ENCODE measurements at regions not wholly inside any gene's neighbourhood (a gene's known extent, or its start where the extent isn't known, plus 50 kb on each side); places are given as distances from the start of the nearest gene placed in this dataset.

DNA sequence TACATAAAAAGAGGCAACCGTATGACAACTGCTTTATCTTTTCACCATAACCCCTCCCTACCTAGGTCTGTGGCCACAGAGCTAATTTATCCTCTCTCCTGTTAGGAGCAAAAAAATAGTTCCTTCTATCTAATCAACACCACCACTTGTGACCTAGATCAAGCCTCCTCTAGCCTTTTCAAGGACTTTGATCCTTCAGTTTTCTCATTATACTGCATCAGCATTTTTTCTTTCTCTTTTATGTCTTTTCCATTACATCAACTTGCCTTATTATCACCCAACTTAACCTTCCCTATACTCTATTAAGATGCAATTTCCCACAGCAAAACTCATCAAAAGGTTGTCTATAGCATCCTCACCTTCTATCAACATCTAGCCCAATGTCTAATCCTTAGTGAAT, 211.0 kb downstream of the ANKRD50 start:
- H3K4me1 ChIP-seq (ENCODE audit: control insufficient read depth in 2 of 2, insufficient read depth in 2 of 2, low read length in 2 of 2): no peaks in the 10 kb centered on the region
- Mint-ChIP-seq H3K9me3 (peaks cover 0 to 6% (median 0%) of the 10 kb centered on the region in 11 donors), H3K27me3 (no peaks in the 10 kb centered on the region), H3K4me1 (no peaks in the 10 kb centered on the region), H3K27ac (no peak overlapping the region), H3K36me3 (no peaks in the 10 kb centered on the region), H3K4me3 (no peak overlapping the region)
- no peak for DNase-seq
- no peak overlapping the region for H3K4me3 ChIP-seq (ENCODE audit: low read length)
- no peak for ATAC-seq
- ChIA-PET POLR2A (no interaction called here), CTCF (no interaction called here)
- H3K9me3 ChIP-seq (ENCODE audit: control insufficient read depth in 2 of 3, low read length in 3 of 3): no peaks in the 10 kb centered on the region
- intact Hi-C loops (cut with micrococcal nuclease): no loop called here
- no peaks in the 10 kb centered on the region for H3K27me3 ChIP-seq (ENCODE audit: control insufficient read depth in 2 of 2, insufficient read depth in 2 of 2, low read length in 2 of 2)
- no peak overlapping the region for H3K27ac ChIP-seq (ENCODE audit: low read depth, low read length)
- no peaks in the 10 kb centered on the region for H3K36me3 ChIP-seq (ENCODE audit: control insufficient read depth in 2 of 3, insufficient read depth in 3 of 3, low read length in 3 of 3)

DNA sequence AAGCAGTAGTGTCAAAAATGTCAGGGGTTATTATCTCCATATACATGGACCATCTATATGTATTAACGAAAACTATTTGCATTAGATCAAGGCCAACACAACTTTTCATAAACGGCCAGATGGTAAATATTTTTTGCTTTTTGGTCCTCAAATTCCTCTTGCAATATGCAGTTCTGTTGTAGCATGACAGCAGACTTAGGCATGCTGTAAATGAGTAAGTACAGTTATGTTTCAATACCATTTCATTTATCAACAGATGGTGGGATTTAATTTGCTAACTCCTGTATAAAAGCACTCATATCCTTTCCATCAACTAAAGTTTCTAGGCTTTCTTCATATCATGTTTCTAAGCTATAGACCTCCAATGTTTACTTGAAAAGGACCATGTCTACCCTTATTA, 208.1 kb downstream of the ANKRD50 start:
- H3K9me3 ChIP-seq (ENCODE audit: control insufficient read depth in 2 of 3, low read length in 3 of 3): no peaks in the 10 kb centered on the region
- no peaks in the 10 kb centered on the region for H3K27me3 ChIP-seq (ENCODE audit: control insufficient read depth in 2 of 2, insufficient read depth in 2 of 2, low read length in 2 of 2)
- ATAC-seq (no peak), DNase-seq (no peak)
- H3K4me3 ChIP-seq (ENCODE audit: low read length): no peak overlapping the region
- H3K4me1 ChIP-seq (ENCODE audit: control insufficient read depth in 2 of 2, insufficient read depth in 2 of 2, low read length in 2 of 2): no peaks in the 10 kb centered on the region
- ChIA-PET POLR2A (no interaction called here), CTCF (no interaction called here)
- H3K36me3 Mint-ChIP-seq: no peaks in the 10 kb centered on the region
- H3K27ac ChIP-seq (ENCODE audit: low read depth, low read length): no peak overlapping the region
- H3K36me3 ChIP-seq (ENCODE audit: control insufficient read depth in 2 of 3, insufficient read depth in 3 of 3, low read length in 3 of 3): no peaks in the 10 kb centered on the region
- H3K27me3 Mint-ChIP-seq: peaks cover 0 to 5% (median 0%) of the 10 kb centered on the region in 5 donors
- intact Hi-C loops (cut with micrococcal nuclease): no loop called here
- H3K27ac Mint-ChIP-seq: no peak overlapping the region
- H3K4me3 Mint-ChIP-seq: no peak overlapping the region
- peaks cover 0 to 9% (median 0%) of the 10 kb centered on the region in 11 donors for H3K9me3 Mint-ChIP-seq
- H3K4me1 Mint-ChIP-seq: no peaks in the 10 kb centered on the region

DNA sequence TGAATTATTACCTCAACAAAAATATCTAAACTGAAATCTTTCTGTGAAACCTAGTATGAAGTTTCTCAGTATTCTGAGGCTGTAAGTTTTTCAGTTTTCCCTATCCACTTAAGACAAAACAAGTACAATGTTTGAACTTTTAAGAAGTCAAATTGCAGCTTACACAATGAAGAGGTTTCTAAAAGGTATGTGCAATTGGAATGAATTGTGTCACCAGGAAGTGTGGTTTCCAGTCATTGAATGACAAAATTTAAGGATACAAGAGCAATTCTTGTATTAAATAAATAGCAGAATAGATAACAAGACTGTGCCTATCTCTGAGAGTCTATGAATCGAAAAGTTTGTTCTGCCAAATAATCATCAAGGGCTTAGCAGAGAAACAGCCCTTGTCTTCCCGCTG, 207.3 kb downstream of the ANKRD50 start:
- Histone ChIP-seq H3K4me3 (ENCODE audit: low read length) (no peak overlapping the region), H3K36me3 (ENCODE audit: control insufficient read depth in 2 of 3, insufficient read depth in 3 of 3, low read length in 3 of 3) (no peaks in the 10 kb centered on the region), H3K4me1 (ENCODE audit: control insufficient read depth in 2 of 2, insufficient read depth in 2 of 2, low read length in 2 of 2) (no peaks in the 10 kb centered on the region), H3K9me3 (ENCODE audit: control insufficient read depth in 2 of 3, low read length in 3 of 3) (no peaks in the 10 kb centered on the region), H3K27ac (ENCODE audit: low read depth, low read length) (no peak overlapping the region), H3K27me3 (ENCODE audit: control insufficient read depth in 2 of 2, insufficient read depth in 2 of 2, low read length in 2 of 2) (no peaks in the 10 kb centered on the region)
- intact Hi-C loops (cut with micrococcal nuclease): no loop called here
- Mint-ChIP-seq H3K4me1 (no peaks in the 10 kb centered on the region), H3K9me3 (peaks cover 0 to 9% (median 0%) of the 10 kb centered on the region in 11 donors), H3K27me3 (peaks cover 0 to 5% (median 0%) of the 10 kb centered on the region in 5 donors), H3K36me3 (no peaks in the 10 kb centered on the region), H3K4me3 (no peak overlapping the region), H3K27ac (no peak overlapping the region)
- ATAC-seq (no peak), DNase-seq (no peak)
- POLR2A ChIA-PET: no interaction called here
- CTCF ChIA-PET: no interaction called here

DNA sequence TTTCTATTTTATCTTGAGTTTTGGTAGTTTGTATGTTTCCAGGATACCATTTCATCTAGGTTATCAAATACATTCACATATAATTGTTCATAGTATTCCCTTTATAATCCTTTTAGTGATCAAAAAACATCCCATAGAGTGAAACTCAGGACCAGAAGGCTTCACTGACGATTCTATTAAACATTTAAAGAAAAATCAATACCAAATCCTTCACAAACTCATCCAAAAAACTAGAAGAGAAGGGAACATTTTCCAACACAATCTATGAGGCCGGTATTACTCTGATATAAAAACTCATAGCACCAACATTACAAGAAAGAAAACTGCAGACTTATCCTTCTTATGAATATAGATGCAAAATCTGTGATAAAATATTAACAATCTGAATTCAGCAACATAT, 203.4 kb downstream of the ANKRD50 start:
- Histone ChIP-seq H3K4me3 (ENCODE audit: low read length) (no peak overlapping the region), H3K4me1 (ENCODE audit: control insufficient read depth in 2 of 2, insufficient read depth in 2 of 2, low read length in 2 of 2) (no peaks in the 10 kb centered on the region), H3K36me3 (ENCODE audit: control insufficient read depth in 2 of 3, insufficient read depth in 3 of 3, low read length in 3 of 3) (no peaks in the 10 kb centered on the region), H3K27me3 (ENCODE audit: control insufficient read depth in 2 of 2, insufficient read depth in 2 of 2, low read length in 2 of 2) (no peaks in the 10 kb centered on the region), H3K9me3 (ENCODE audit: control insufficient read depth in 2 of 3, low read length in 3 of 3) (no peaks in the 10 kb centered on the region), H3K27ac (ENCODE audit: low read depth, low read length) (no peak overlapping the region)
- ChIA-PET CTCF (no interaction called here), POLR2A (no interaction called here)
- no peak for DNase-seq
- peaks cover 0 to 8% (median 0%) of the 10 kb centered on the region in 11 donors for H3K9me3 Mint-ChIP-seq
- intact Hi-C loops (cut with micrococcal nuclease): no loop called here
- peaks cover 0 to 5% (median 0%) of the 10 kb centered on the region in 5 donors for H3K27me3 Mint-ChIP-seq
- ATAC-seq: no peak
- H3K4me1 Mint-ChIP-seq: no peaks in the 10 kb centered on the region
- no peak overlapping the region for H3K27ac Mint-ChIP-seq
- no peaks in the 10 kb centered on the region for H3K36me3 Mint-ChIP-seq
- no peak overlapping the region for H3K4me3 Mint-ChIP-seq

DNA sequence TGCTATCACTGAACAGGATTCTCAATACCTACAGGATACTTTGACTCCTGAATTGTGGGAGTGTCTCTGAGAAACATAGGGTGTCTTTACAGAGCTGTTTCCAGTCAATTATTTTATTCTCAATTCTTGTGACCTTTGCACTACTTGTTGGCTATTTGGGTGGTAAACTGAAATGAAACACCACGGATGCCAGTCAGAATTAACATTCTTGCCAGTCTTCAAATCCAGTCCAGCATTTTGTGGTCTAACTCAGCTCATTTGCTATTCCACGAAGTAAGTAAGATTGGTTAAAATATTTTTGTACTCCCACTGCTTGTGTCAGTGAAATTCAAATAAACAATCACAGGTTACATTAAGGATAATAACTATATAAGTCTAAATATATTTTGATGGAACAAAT, 197.9 kb downstream of the ANKRD50 start:
- Mint-ChIP-seq H3K36me3 (no peaks in the 10 kb centered on the region), H3K27me3 (no peaks in the 10 kb centered on the region), H3K4me3 (no peak overlapping the region), H3K27ac (no peak overlapping the region), H3K9me3 (peaks cover 0 to 5% (median 0%) of the 10 kb centered on the region in 11 donors), H3K4me1 (no peaks in the 10 kb centered on the region)
- ChIA-PET POLR2A (no interaction called here), CTCF (no interaction called here)
- no peak for ATAC-seq
- intact Hi-C loops (cut with micrococcal nuclease): no loop called here
- H3K36me3 ChIP-seq (ENCODE audit: control insufficient read depth in 2 of 3, insufficient read depth in 3 of 3, low read length in 3 of 3): no peaks in the 10 kb centered on the region
- no peaks in the 10 kb centered on the region for H3K9me3 ChIP-seq (ENCODE audit: control insufficient read depth in 2 of 3, low read length in 3 of 3)
- no peak overlapping the region for H3K27ac ChIP-seq (ENCODE audit: low read depth, low read length)
- H3K4me1 ChIP-seq (ENCODE audit: control insufficient read depth in 2 of 2, insufficient read depth in 2 of 2, low read length in 2 of 2): no peaks in the 10 kb centered on the region
- no peak for DNase-seq
- no peak overlapping the region for H3K4me3 ChIP-seq (ENCODE audit: low read length)
- H3K27me3 ChIP-seq (ENCODE audit: control insufficient read depth in 2 of 2, insufficient read depth in 2 of 2, low read length in 2 of 2): no peaks in the 10 kb centered on the region

DNA sequence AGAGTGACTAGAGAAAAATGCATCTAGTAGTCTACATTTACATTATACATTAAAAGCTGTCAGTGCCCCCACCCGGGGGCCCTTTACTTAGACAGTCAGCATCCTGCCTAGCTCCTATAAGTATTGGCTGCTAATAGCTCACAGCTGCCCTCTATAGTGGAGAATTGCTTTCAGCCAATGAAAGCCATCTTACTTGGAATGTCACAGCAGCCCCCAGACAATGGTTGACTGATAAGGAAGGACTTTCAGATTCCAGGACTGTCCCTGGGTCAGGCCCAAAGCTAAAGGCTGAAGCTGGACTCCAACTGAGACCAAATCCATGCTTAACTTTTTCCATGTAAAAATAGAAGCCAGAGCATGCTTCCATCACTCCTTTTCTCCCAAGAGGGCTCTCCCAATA, 196.9 kb downstream of the ANKRD50 start:
- Histone ChIP-seq H3K4me3 (ENCODE audit: low read length) (no peak overlapping the region), H3K27me3 (ENCODE audit: control insufficient read depth in 2 of 2, insufficient read depth in 2 of 2, low read length in 2 of 2) (no peaks in the 10 kb centered on the region), H3K9me3 (ENCODE audit: control insufficient read depth in 2 of 3, low read length in 3 of 3) (no peaks in the 10 kb centered on the region), H3K27ac (ENCODE audit: low read depth, low read length) (no peak overlapping the region), H3K4me1 (ENCODE audit: control insufficient read depth in 2 of 2, insufficient read depth in 2 of 2, low read length in 2 of 2) (no peaks in the 10 kb centered on the region), H3K36me3 (ENCODE audit: control insufficient read depth in 2 of 3, insufficient read depth in 3 of 3, low read length in 3 of 3) (no peaks in the 10 kb centered on the region)
- no peaks in the 10 kb centered on the region for H3K4me1 Mint-ChIP-seq
- no peaks in the 10 kb centered on the region for H3K36me3 Mint-ChIP-seq
- ChIA-PET POLR2A (interaction anchor here (0.6 kb wide), 1 partner anchor 39 kb away, joined by 3 read pairs; no protein-coding TSS in a partner anchor), CTCF (no interaction called here)
- H3K27me3 Mint-ChIP-seq: peaks cover 0 to 5% (median 0%) of the 10 kb centered on the region in 5 donors
- no peak overlapping the region for H3K27ac Mint-ChIP-seq
- H3K4me3 Mint-ChIP-seq: no peak overlapping the region
- peaks cover 0 to 5% (median 2%) of the 10 kb centered on the region in 11 donors for H3K9me3 Mint-ChIP-seq
- ATAC-seq (no peak), DNase-seq (no peak)
- intact Hi-C loops (cut with micrococcal nuclease): no loop called here

DNA sequence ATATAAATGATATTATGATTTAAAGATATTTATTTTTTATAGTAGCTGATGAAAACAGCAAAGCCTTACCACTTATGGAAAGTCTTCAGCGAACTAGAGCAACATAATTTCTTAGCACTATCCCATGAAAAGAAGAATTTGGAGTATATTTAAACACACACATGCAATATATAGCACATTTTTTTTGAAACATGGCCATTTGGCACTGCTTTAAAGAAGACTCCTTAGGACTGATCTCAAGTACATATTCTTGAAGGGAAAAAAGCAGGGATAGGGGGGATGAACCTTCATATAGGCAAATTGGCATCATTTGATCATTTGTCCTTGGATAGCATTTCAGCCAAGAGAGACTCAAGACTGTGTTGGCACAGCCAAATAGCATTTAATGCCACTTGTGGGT, 193.3 kb downstream of the ANKRD50 start:
- Histone ChIP-seq H3K4me1 (ENCODE audit: control insufficient read depth in 2 of 2, insufficient read depth in 2 of 2, low read length in 2 of 2) (no peaks in the 10 kb centered on the region), H3K4me3 (ENCODE audit: low read length) (no peak overlapping the region), H3K27ac (ENCODE audit: low read depth, low read length) (no peak overlapping the region), H3K36me3 (ENCODE audit: control insufficient read depth in 2 of 3, insufficient read depth in 3 of 3, low read length in 3 of 3) (no peaks in the 10 kb centered on the region), H3K9me3 (ENCODE audit: control insufficient read depth in 2 of 3, low read length in 3 of 3) (no peaks in the 10 kb centered on the region), H3K27me3 (ENCODE audit: control insufficient read depth in 2 of 2, insufficient read depth in 2 of 2, low read length in 2 of 2) (no peaks in the 10 kb centered on the region)
- ChIA-PET POLR2A (no interaction called here), CTCF (interaction anchor here (0.6 kb wide), 1 partner anchor 265 kb away, joined by 6 read pairs; no protein-coding TSS in a partner anchor)
- no peak for DNase-seq
- no peak overlapping the region for H3K4me3 Mint-ChIP-seq
- ATAC-seq: no peak
- H3K4me1 Mint-ChIP-seq: no peaks in the 10 kb centered on the region
- H3K27me3 Mint-ChIP-seq: peaks cover 0 to 6% (median 3%) of the 10 kb centered on the region in 5 donors
- H3K9me3 Mint-ChIP-seq: peaks cover 0 to 12% (median 0%) of the 10 kb centered on the region in 11 donors
- no peak overlapping the region for H3K27ac Mint-ChIP-seq
- H3K36me3 Mint-ChIP-seq: no peaks in the 10 kb centered on the region
- intact Hi-C loops (cut with micrococcal nuclease): no loop called here

All from naive thymus-derived CD4-positive, alpha-beta T cell (primary cell).